Smooth muscle cell (in vitro differentiated cells): ENCODE measurements at regions not wholly inside any gene's neighbourhood (a gene's known extent, or its start where the extent isn't known, plus 50 kb on each side); places are given as distances from the start of the nearest gene placed in this dataset.

Experiments
- DNase-seq: peaks from one replicate; lab custom pipeline; 2025; ENCODE audit not compliant: unreplicated experiment; lab: John Stamatoyannopoulos, UW
- H2AFZ ChIP-seq: fragments of 200-600 bp; sonication (generic); 2 replicates; pipeline ENCODE4 v1.6.0; 2016; ENCODE audit warnings: antibody characterized with exemption, low read depth, mild to moderate bottlenecking
- H3F3A ChIP-seq: fragments of 200-600 bp; sonication (generic); 2 replicates; pipeline ENCODE4 v1.6.0; 2017; ENCODE audit warnings: antibody characterized with exemption, low read depth
- H3K27ac ChIP-seq: fragments of 200-600 bp; sonication (generic); 2 replicates; pipeline ENCODE4 v1.5.1; 2016; ENCODE audit warnings: low read depth, mild to moderate bottlenecking
- H3K27me3 ChIP-seq: fragments of 200-600 bp; sonication (generic); 2 replicates; pipeline ENCODE4 v1.6.1; 2016; ENCODE audit warnings: low read depth, mild to moderate bottlenecking
- H3K36me3 ChIP-seq: fragments of 200-600 bp; sonication (generic); 2 replicates; pipeline ENCODE4 v1.5.1; 2016; ENCODE audit warnings: low read depth
- H3K4me1 ChIP-seq: fragments of 200-600 bp; sonication (generic); 2 replicates; pipeline ENCODE4 v1.5.1; 2016; ENCODE audit warnings: low read depth
- H3K4me2 ChIP-seq: fragments of 200-600 bp; sonication (generic); 2 replicates; pipeline ENCODE4 v1.6.0; 2016; ENCODE audit warnings: mild to moderate bottlenecking
- H3K4me3 ChIP-seq: fragments of 200-600 bp; sonication (generic); 2 replicates; pipeline ENCODE4 v1.5.1; 2016; ENCODE audit warnings: mild to moderate bottlenecking
- H3K79me2 ChIP-seq: fragments of 200-600 bp; sonication (generic); 2 replicates; pipeline ENCODE4 v1.6.0; 2016; ENCODE audit warnings: low read depth, mild to moderate bottlenecking
- H3K9ac ChIP-seq: fragments of 200-600 bp; sonication (generic); 2 replicates; pipeline ENCODE4 v1.6.0; 2016; ENCODE audit warnings: low read depth
- H3K9me3 ChIP-seq: fragments of 200-600 bp; sonication (generic); replicated peaks from 2 replicates; pipeline ENCODE4 v1.5.1; 2016; ENCODE audit warnings: low read depth
- H4K20me1 ChIP-seq: fragments of 200-600 bp; sonication (generic); 2 replicates; pipeline ENCODE4 v1.6.0; 2016; ENCODE audit warnings: low read depth
- CTCF ChIP-seq: fragments of 200-600 bp; sonication (generic); IDR thresholded peaks from 2 replicates; pipeline ENCODE4 v1.5.1; 2017; ENCODE audit warnings: borderline replicate concordance, mild to moderate bottlenecking, antibody characterized with exemption; ENCODE audit not compliant: insufficient read depth, poor library complexity, severe bottlenecking
- WGBS: methylation state at CpG from one replicate; pipeline ENCODE4 v1.1.7; 2016; ENCODE audit warnings: low lambda C conversion rate; 5-methylcytosine and 5-hydroxymethylcytosine counted together

GRCh38 chr2:118762290-118762689, 85.2 kb downstream of the EN1 start:
- Histone ChIP-seq H3K4me3 (no peak overlapping the region), H2AFZ (no peak overlapping the region), H3K4me2 (no peak overlapping the region), H3K27ac (no peak overlapping the region), H3K27me3 (peaks cover 48% of the 10 kb centered on the region), H3K4me1 (no peaks in the 10 kb centered on the region), H4K20me1 (no peaks in the 10 kb centered on the region), H3K9me3 (no peaks in the 10 kb centered on the region), H3F3A (no peaks in the 10 kb centered on the region), H3K79me2 (no peaks in the 10 kb centered on the region), H3K36me3 (no peaks in the 10 kb centered on the region), H3K9ac (no peak overlapping the region)
- no peak for TF ChIP-seq CTCF
- no peak for DNase-seq
- 88% methylated on average over 3 of the region's 3 CpGs for WGBS

GRCh38 chr2:118761771-118762170, 85.7 kb downstream of the EN1 start:
- Histone ChIP-seq H3K9ac (no peak overlapping the region), H4K20me1 (no peaks in the 10 kb centered on the region), H3K4me1 (no peaks in the 10 kb centered on the region), H3K4me3 (no peak overlapping the region), H3K27ac (no peak overlapping the region), H3K27me3 (peaks cover 43% of the 10 kb centered on the region), H3K79me2 (no peaks in the 10 kb centered on the region), H3F3A (no peaks in the 10 kb centered on the region), H3K9me3 (no peaks in the 10 kb centered on the region), H3K36me3 (no peaks in the 10 kb centered on the region), H3K4me2 (no peak overlapping the region), H2AFZ (no peak overlapping the region)
- TF ChIP-seq CTCF: no peak
- 91% methylated on average over 6 of the region's 6 CpGs for WGBS
- DNase-seq: no peak

- no peaks in the 10 kb centered on the region for H3K4me1 ChIP-seq
- no peak for TF ChIP-seq CTCF
- H3K9ac ChIP-seq: no peak overlapping the region
- no peaks in the 10 kb centered on the region for H3K79me2 ChIP-seq
- H3K36me3 ChIP-seq: no peaks in the 10 kb centered on the region
- H3K4me2 ChIP-seq: no peak overlapping the region
- no peaks in the 10 kb centered on the region for H4K20me1 ChIP-seq
- no peak for DNase-seq
- no peak overlapping the region for H2AFZ ChIP-seq
- peaks cover 11% of the 10 kb centered on the region for H3K27me3 ChIP-seq
- no peak overlapping the region for H3K4me3 ChIP-seq
- 69% methylated on average over 2 of the region's 2 CpGs for WGBS
- H3F3A ChIP-seq: no peaks in the 10 kb centered on the region
- H3K27ac ChIP-seq: no peak overlapping the region
- no peaks in the 10 kb centered on the region for H3K9me3 ChIP-seq
Observed at GRCh38 chr2:118755901-118756300, 91.5 kb downstream of the EN1 start.

- H3K9me3 ChIP-seq: no peaks in the 10 kb centered on the region
- H3K27me3 ChIP-seq: peaks cover 11% of the 10 kb centered on the region
- no peaks in the 10 kb centered on the region for H3K79me2 ChIP-seq
- no peak for DNase-seq
- WGBS: 88% methylated on average over 2 of the region's 2 CpGs
- no peak overlapping the region for H2AFZ ChIP-seq
- no peak for TF ChIP-seq CTCF
- H4K20me1 ChIP-seq: no peaks in the 10 kb centered on the region
- H3K36me3 ChIP-seq: no peaks in the 10 kb centered on the region
- no peak overlapping the region for H3K4me3 ChIP-seq
- H3K27ac ChIP-seq: no peak overlapping the region
- H3F3A ChIP-seq: no peaks in the 10 kb centered on the region
- no peaks in the 10 kb centered on the region for H3K4me1 ChIP-seq
- H3K4me2 ChIP-seq: no peak overlapping the region
- H3K9ac ChIP-seq: no peak overlapping the region
Observed at GRCh38 chr2:118755384-118755783, 92.1 kb downstream of the EN1 start.
